GM18867 (cell line): ENCODE measurements at regions not wholly inside any gene's neighbourhood (a gene's known extent, or its start where the extent isn't known, plus 50 kb on each side); places are given as distances from the start of the nearest gene placed in this dataset.
"Not testable (repeated sequence)": the region's sequence is repeated elsewhere in the genome, so short reads cannot be mapped to it uniquely, and the experiment has no call there.

ENCODE experiments used
- ATAC-seq: cut with Tn5 transposase; IDR thresholded peaks from one replicate; pipeline ENCODE4 v1.9.1; 2021; ENCODE audit warnings: mild to moderate bottlenecking, moderate library complexity; ENCODE audit not compliant: unreplicated experiment

DNA sequence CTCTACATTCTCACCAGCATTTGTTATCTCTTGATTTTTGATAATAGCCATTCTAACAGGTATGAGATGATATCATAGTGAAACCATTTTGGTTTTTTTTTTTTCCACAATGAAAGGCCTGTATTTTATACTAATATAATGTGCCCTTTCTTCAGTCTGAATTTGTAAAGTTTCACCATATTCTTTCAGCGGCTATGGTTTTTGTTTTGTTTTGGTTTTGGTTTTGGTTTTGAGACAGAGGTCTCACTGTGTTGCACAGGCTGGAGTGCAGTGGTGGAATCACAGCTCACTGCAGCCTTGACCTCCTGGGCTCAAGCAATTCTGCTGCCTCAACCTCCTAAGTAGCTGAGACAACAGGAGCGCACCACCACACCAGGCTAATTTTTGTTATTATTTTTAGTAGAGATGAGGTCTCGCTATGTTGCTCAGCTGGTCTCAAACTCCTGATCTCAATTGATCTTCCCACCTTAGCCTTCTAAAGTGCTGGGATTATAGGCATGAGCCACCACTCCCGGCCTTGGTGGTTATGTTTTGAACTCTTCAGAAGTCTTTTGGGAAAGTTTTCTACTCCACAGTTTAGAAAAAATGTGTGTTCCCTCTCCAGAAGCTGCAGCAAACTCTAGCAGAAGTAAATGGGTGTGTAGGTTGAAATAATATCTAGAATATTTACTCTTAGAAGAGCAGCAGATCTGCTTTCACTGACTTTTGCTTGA lies 110.2 kb upstream of the UMPS start:
- ATAC-seq: peak; percentile 56

DNA sequence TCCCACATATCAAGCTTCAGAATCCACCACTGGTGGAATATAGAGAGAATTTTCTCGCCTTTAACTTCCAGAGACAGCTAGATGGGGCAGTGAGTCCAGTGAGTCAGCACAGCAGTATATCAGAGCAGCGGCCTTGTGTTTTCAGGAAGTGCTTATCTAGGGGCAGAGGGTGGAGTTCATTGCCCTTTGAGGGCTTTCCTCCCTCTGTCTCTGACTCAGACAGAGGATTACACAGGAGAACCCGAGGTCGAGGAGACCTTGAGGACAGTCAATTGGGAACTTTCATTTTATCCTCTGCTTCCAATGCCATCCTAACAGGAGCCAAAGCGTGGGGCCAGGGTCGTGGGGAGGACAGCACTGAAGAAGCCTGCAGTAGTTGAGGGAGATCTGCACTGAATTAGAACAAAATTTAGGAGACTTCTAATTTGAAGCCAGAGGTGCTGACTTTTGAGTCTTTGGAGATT lies 109.6 kb upstream of the UMPS start:
- ATAC-seq: peak; percentile 66

DNA sequence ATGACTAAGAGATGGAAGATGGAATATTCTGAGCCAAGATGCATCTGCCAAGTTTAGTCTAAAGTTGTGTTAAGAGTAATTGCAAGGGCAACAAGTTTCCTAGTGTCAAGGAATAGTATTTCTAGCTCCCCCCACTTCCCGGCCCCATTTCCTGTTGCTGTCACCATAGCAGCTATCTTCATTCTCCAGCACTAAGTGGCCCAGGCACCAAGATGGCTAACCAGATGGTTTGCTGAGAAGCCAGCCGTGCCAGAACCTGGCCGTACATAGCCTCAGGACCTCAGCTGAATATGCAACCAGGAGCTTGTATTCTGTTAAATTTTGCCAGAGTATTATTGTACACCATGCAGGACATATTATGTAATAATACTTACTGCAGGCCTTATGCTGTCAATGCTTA lies 108.8 kb upstream of the UMPS start:
- ATAC-seq: no peak

DNA sequence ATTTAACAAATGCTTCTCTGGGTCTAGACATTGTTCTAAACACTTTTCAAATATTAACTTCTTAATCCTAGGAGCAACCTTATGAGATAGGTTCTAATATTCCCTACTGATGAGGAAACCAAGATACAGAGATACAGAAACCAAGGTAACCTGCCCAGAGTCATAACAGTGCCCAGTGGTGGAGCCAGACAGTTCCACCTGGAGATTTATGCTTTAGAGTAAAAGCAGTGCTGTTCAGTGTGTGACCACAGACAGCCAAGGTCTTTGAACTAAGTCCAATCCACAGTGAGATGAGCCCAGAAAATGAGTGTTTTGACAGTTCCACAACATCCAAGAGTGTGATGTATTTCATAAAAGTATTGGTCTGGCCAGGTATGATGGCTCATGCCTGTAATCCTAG lies 105.2 kb upstream of the UMPS start:
- no peak for ATAC-seq

DNA sequence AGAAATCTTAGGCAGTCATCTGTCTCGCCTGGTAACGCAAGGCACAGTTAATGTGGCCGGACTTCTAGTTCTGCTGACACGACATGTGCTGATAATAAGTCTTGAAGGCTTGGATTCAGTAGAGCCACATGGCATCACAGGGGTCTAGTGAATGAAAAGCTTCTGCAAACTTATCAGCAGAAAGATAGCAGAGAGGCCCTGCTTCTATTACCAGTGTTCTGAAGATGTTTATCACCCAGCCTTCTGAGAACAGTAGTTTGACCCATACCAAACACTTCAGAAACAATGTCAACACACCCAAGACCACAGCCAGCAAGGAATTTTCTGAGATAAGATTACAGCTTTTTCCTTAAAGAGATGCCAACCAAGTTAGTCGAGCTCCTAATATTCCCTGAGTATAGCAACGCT lies 102.7 kb upstream of the UMPS start:
- no peak for ATAC-seq

DNA sequence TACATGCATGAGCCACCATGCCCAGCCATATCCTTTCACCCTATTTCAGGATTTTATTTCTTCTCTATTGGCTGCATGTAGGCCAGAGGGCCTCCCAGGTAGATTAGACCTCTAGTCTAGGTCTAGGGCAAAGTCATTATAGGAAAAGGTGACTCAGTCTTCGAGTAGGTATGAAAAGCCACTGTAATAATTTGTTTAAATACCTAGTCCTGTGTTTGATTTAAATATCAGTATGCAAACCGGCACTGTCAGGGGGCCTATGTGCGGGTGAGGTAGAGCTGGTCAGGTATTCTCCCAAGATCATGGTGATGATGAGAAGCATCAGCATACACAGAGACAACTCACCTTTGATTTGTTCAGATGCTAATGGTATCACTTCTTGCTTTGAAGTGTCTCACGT lies 101.4 kb upstream of the UMPS start:
- ATAC-seq: no peak

DNA sequence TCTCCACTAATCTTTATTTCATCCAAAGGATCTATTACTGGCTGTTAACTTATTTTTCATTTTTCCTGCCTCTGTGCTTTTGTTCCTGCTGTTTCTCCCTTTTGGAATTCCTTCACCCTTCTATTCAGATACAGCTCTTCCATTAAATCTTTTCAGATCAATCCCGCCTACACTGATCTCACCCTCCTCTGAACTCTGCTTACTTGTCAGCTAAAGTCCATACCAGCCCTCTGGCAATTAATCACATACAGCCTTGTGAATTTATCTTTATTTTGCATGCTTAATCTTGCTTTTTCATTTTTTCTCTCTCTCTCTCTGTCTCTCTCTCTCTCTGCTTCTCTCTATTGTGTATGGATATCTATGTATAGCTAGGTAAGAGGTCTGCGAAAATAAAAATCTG lies 100.8 kb upstream of the UMPS start:
- ATAC-seq: no peak

DNA sequence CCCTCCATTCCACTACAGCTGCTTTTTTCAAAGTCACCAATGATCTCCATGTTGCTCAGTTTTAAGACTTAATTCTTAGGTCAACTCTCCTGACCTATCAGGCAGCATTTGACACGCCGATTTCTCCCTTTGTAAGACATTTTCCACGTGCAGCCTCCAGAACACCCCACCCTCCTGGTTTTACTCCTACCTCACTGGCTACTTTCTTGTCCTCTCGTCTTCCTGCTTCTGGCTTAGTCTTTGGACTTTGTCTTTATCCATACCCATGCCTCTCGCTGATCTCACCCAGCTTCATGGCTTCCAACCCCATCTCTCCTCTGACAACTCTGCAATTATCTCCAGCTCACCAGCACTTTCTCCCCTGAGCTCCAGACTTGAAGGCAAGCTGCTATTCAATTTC lies 99.3 kb upstream of the UMPS start:
- no peak for ATAC-seq

DNA sequence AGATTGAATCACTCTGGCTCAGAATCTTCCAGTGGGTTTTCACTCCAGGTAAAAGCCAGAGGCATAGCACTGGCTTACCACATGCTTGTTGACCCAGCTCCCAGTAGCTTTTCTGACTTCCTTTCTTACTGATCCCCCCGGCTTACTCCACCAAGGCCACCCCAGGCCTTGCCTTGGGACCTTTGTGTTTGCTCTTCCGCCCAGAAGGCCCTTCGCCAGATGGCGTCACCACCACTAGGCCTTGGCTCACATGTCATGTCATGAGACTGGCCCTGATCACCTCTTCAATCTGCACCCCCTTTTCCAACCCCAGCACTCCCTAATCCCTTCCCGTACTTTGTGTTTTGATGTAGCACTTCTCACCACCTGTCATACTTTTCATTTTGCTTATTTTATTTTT lies 98.5 kb upstream of the UMPS start:
- ATAC-seq: no peak

DNA sequence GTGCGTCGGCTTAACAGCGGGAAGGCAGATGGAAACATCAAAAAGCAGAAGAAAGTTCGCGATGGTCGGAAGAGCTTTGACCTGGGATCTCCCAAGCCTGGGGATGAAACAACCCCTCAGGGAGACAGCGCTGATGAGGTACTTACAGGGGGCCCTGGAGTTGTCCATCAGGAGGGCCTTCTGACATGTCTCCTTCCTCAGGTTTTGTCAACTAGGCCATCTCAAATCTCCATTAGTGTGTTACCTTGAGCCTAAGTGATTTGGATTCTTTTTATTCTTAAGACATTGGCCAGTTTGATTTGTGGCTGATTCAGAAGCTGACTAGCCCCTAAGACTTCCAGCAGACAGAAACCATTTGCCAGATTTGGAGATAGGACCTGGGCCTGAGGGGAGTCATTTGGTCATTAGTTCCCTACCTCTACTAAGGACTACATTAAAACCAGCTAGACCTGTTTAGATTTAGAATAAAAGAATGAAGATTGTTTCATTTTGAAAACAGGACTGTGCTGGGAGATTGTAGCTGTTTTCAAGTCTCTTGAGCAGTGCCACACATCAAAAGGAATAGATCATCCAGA lies 97.6 kb upstream of the UMPS start:
- no peak for ATAC-seq

DNA sequence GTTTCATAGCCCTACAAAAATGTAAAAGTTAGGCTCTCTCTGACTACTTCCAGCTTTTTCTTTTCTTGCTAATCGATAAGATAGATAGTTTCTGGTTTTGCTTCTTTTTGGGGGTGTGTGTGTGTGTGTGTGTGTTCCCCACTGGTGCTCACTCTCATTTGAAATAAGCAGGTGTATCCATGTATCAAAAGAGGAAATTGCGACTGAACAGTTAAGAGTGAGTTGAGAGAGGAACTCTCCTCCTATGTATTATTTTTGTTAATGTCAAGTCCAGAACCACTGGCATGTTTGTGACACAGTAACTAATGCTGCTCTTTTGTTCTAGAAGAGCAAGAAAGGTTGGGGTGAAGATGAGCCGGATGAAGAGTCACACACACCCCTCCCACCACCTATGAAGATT lies 96.7 kb upstream of the UMPS start:
- ATAC-seq: no peak

DNA sequence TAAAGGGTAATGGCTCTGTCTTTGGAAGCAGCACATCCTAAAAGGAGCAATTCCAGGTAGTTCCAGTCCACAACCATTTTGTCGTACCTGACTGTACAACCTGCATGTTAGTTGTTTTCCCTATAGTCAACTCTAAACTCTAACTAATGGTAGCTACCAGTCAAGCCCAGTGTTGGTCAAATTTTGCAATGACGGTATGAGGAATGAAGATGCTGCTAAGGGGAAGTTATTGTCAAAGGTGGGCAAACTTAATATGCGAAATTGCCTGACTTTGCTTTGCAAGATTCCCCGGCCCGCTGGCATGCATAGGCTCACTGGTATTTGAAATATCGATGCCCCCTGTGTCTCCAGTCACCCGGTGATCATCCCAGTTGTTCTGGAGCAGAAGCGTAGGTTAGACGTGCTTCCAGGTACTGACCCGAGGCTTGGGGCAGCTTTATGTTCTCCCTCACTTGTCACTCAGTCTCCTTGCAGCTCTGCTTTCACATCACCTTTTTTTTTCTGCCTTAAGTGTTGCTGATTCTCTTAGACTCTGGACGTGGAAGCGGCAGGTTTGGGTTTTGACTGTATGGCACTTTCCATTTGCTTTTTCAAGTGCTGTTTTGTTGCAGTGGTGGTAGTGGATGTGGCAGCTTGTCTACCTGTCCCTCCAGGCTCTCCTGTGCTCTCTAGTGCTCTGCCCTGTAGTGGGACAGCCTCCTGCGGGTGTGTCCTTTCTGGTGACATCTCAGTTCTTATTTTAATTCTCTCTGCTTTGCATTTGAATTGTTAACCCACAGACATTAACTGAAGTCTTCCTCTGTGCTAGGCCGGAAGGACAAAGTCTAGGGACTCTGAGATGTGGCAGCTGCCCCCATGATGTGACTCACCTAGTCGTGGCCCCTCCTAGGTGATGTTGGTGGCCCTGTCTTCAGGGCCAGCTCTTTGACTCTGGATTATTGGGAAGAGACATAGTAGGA lies 95.8 kb upstream of the UMPS start:
- ATAC-seq: no peak

DNA sequence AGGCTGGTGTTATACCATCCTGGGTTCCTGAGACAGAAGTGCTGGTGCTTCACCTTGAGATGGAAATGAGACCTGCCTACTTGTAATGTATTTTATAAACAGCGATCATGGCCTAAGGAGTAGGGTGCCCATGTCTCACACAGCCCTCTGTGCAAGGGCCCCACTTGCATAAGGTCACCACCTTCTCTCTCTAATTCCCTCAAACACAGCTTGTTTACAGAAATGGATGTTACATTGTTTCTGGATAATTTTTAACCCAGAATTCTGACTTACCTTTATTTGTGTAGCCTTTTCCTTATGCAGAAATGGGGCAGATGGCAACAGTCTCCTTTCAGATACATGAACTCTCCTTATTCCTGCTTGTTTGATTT lies 95.1 kb upstream of the UMPS start:
- ATAC-seq: no peak

DNA sequence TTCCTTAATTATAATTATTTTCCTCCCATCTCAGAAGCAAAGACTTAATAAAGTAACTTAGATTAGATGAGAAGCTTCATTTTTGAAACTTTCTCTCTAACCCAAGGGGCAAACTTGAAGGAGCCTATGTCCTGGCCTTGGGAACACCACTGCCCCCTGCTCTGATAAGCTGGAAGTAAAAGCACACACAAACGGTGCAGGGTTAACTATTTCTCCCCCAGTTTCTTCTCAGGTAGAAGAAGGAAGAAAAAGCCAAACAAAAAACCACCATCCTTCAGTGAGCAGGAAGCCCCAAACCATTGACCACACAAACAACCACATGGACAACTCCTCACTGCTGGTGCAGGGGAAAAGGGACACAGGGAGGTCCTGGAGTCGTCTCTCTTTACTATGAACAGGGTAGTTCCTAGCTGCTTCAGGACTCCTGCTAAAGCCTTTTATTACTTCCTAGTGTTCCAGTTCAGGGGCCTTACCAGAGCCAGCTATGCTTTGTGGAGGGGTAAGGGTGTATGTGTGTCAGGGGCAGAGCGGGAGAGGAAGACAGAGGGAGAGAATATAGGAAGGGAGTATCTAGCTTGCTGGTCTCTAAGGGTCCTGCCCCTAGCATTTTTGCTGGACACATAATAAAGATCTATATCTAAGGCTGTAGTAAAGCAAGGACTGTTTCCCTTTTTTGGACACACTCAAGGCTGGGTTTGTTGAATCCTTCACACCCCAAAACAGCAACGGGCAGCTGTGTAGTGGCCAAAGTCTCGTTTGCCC lies 94.0 kb upstream of the UMPS start:
- no peak for ATAC-seq

DNA sequence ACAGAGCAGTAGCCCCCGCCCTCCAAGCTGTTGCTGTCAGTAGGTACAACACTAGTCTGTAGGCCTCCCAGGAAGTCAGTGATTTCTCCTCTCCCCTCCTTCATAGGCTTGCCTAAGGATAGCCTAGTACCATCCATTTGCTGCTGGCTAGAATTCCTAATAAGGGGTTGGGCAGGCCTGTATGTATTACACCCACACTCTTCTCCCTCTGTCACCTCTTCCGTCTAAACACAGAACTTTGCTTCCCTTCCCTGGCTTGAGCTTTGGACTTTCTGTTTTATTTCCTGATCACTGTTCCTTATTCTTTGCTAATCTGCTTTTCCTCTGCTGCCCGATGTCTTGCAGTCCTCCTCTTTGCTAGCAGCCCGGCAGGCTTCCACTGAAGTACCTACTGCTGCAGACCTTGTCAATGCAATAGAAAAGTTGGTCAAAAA lies 93.4 kb upstream of the UMPS start:
- no peak for ATAC-seq

DNA sequence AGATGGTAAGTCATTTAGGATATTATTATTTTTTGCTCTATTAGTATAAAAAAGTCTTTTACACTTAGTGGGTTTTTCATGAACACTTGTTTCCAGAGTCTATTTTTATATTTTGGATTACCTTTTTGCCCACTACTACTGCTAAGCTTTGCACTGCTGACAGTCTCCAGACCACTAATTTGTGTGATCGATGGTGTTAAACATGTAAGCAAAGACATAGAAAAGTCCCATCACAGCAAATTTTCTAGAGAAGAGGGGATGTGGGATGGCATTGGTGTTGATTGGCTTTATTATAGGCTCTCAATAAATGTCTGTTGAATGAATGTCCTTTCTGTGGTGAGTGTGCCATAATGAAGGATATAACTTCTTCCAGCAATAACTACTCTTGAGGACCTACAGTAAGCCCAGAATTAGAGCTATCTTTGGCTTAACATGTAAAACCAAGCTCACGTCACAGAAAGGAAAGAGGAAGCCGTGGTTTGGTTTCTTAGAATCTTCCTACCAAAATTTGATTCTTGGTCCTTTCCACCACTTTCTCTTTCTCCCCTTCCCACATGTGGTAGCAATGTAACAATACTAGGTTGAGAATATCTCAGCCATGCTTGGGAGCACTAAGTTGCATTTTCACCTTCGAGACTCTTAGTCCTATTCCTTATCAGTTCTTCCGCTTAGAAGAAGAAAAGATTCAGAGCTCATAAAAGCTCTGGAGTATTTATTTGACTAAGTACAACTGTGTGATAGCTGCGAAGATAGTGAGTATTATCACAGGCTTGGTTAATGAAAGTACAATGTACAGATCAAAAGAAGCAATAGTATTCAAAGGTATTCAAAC lies 90.6 kb upstream of the UMPS start:
- peak; percentile 57 for ATAC-seq

DNA sequence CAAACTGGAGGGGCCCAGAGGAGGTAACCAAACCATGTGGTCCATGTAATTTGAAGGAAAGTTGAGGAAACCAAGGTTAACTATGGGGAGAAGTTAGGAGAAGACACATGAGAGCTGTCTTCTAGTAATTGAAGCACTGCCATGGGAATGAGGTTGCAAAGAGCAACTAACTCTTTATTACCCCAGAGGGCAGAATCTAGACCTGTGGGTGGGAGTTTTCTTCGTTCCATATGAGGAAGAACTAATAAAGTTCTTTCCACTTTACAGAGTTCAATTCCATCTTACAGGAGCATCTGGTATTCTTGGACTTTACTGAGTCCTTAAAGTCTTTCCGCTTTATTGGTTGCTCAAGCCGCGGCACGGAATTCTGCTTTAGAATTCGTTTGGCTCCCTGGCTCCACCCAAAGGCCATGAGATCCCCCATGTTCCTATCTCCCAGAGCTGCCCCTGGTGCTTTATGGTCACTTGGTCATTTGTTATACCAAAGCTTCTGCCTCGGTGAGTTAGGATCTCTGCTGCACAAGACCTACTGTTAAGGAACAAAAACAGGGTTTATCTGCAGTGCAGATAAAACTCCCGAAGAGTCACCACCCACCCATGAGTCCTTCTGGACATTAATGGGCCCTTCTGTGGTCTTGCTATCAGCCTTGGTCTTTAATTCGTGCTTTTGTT lies 89.5 kb upstream of the UMPS start:
- no peak for ATAC-seq

DNA sequence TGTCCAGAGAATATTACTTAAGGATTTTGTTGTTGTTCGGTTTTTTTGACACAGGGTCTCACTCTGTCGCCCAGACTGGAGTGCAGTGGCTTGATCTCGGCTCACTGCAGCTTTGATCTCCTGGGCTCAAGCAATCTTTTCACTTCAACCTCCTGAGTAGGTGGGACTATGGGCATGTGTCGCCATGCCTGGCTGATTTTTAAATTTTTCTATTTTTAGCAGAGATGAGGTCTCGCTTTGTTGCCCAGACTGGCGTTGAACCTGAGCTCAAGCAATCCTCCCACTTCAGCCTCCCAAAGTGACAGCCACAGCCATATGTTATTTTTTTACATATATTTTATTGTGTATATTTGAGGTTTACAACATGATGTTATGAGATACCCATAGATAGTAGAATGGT lies 86.8 kb upstream of the UMPS start:
- no peak for ATAC-seq

DNA sequence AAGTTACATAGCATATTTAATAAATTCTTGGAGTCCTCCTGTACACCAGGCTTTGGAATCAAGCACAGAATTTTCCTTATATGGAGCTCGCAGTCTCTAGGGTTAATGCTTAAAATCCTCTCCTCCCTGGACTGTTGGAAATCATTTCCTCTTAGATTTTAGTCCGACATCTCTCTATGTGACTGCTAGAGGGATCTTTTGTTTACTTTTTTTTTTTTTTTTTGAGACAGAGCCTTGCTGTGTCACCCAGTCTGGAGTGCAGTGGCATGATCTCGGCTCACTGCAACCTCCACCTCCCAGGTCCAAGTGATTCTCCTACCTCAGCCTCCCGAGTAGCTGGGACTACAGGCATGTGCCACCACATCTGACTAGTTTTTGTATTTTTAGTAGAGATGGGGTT lies 84.1 kb upstream of the UMPS start:
- ATAC-seq: not testable (repeated sequence)

DNA sequence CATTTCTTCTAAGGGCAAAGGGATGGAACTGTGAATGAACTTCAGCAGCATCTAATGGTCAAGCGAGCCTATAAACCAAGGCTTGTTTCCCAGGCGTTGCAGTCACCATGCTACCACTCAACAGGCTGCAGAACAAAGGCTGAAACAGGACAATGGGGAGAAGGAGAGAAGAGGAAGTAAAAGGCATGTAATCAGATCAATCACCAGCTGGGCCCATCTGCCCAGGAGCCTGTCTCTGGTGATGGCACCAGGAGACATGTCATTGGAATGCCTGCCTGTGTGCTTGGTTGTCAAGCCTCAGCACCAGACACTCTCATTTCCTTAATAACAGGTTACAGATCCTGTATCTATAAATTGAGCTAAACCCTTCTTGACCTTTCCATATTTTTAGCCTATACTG lies 81.7 kb upstream of the UMPS start:
- no peak for ATAC-seq
